Natural killer cell (primary cell): ENCODE measurements at regions not wholly inside any gene's neighbourhood (a gene's known extent, or its start where the extent isn't known, plus 50 kb on each side); places are given as distances from the start of the nearest gene placed in this dataset.

Source experiments
- ATAC-seq, 3 donors: fragments of 150-1000 bp in 2 of 3; fragments of 200-7000 bp in 1 of 3; cut with Tn5 transposase; 1 replicate in 1 of 3; 2 replicates in 2 of 3; pipeline ENCODE4 v1.10.0; 2021; ENCODE audit warnings: mild to moderate bottlenecking in 2 of 3, moderate library complexity in 2 of 3
- DNase-seq, 2 donors: peaks; one replicate each; pipeline versions ENCODE4 v3.0.0 to v3.0.0-alpha.2; 2013 to 2021; ENCODE audit warnings: mixed read lengths in 1 of 2
- H3K27ac ChIP-seq: one replicate; pipeline ENCODE4 v1.5.1; 2013; ENCODE audit warnings: mild to moderate bottlenecking, low read length
- H3K27me3 ChIP-seq: one replicate; pipeline ENCODE4 v1.6.1; 2013; ENCODE audit warnings: low read length; ENCODE audit not compliant: control insufficient read depth, insufficient read depth
- H3K36me3 ChIP-seq: one replicate; pipeline ENCODE4 v1.6.1; 2013; ENCODE audit warnings: low read length; ENCODE audit not compliant: control insufficient read depth, insufficient read depth
- H3K4me1 ChIP-seq: one replicate; pipeline ENCODE4 v1.6.1; 2013; ENCODE audit warnings: low read length; ENCODE audit not compliant: control insufficient read depth, insufficient read depth
- H3K4me3 ChIP-seq: one replicate; pipeline ENCODE4 v1.5.1; 2013; ENCODE audit warnings: low read length
- H3K9me3 ChIP-seq: one replicate; pipeline ENCODE4 v1.6.1; 2013; ENCODE audit warnings: low read length; ENCODE audit not compliant: control insufficient read depth, insufficient read depth
- H3K27ac Mint-ChIP-seq, 2 donors: one replicate each; pipeline ENCODE4 v1.8.0; 2022; ENCODE audit warnings: mild to moderate bottlenecking in 2 of 2, mixed read lengths in 2 of 2, moderate library complexity in 1 of 2
- H3K27me3 Mint-ChIP-seq, 2 donors: one replicate each; pipeline ENCODE4 v1.8.0; 2022; ENCODE audit warnings: low read depth in 2 of 2, mixed read lengths in 2 of 2
- H3K36me3 Mint-ChIP-seq: one replicate; pipeline ENCODE4 v1.8.0; 2022; ENCODE audit warnings: mixed read lengths
- H3K4me1 Mint-ChIP-seq, 2 donors: one replicate each; pipeline ENCODE4 v1.8.0; 2022; ENCODE audit warnings: mixed read lengths in 2 of 2
- H3K4me3 Mint-ChIP-seq: one replicate; pipeline ENCODE4 v1.8.0; 2022; ENCODE audit warnings: mild to moderate bottlenecking, moderate library complexity, mixed read lengths
- H3K9me3 Mint-ChIP-seq, 2 donors: one replicate each; pipeline ENCODE4 v1.8.0; 2022; ENCODE audit warnings: mixed read lengths in 2 of 2
- CTCF ChIP-seq: fragments of 200-600 bp; IDR thresholded peaks from one replicate; pipeline ENCODE4 v1.8.0; 2022; ENCODE audit warnings: antibody characterized with exemption
- WGBS: methylation state at CpG from one replicate; pipeline ENCODE4 v1.1.7; 2013; ENCODE audit warnings: missing lambda C conversion rate; ENCODE audit not compliant: insufficient coverage; 5-methylcytosine and 5-hydroxymethylcytosine counted together
- intact Hi-C: fragments of 100-400 bp; cut with micrococcal nuclease; formaldehyde crosslinking; loops from one replicate; pipeline ENCODE4 v1.14.2; 2022

GRCh38 chr12:58976146-58976545 is 55.8 kb upstream of the LRIG3 start:
- DNase-seq, result no peak
- Mint-ChIP-seq H3K4me1 (no peaks in the 10 kb centered on the region), H3K36me3 (no peaks in the 10 kb centered on the region), H3K27ac (no peak overlapping the region), H3K9me3 (peaks cover 4 to 6% of the 10 kb centered on the region in 2 donors), H3K4me3 (no peak overlapping the region), H3K27me3 (no peaks in the 10 kb centered on the region)
- no peaks in the 10 kb centered on the region for H3K4me1 ChIP-seq
- no peak overlapping the region for H3K27ac ChIP-seq
- 100% methylated on average over 1 of the region's 2 CpGs for WGBS
- TF ChIP-seq CTCF, result no peak
- no peaks in the 10 kb centered on the region for H3K9me3 ChIP-seq
- intact Hi-C loops, result no loop called here
- no peak overlapping the region for H3K4me3 ChIP-seq
- no peaks in the 10 kb centered on the region for H3K36me3 ChIP-seq
- no peak for ATAC-seq
- no peaks in the 10 kb centered on the region for H3K27me3 ChIP-seq
